Lung (tissue), 11 donors: ENCODE measurements at regions not wholly inside any gene's neighbourhood (a gene's known extent, or its start where the extent isn't known, plus 50 kb on each side); places are given as distances from the start of the nearest gene placed in this dataset.

Experiments
- ATAC-seq: fragments of 200-7000 bp; cut with Tn5 transposase; one replicate; pipeline ENCODE4 v1.9.1; 2020; ENCODE audit warnings: moderate number of reproducible peaks; ENCODE audit not compliant: insufficient read depth, low FRiP score
- DNase-seq, 3 donors: peaks; one replicate each; pipeline ENCODE4 v3.0.0-alpha.2; 2013 to 2017
- H3K27ac ChIP-seq, 2 donors: one replicate each; pipeline ENCODE4 v1.5.1; 2013; ENCODE audit warnings: mild to moderate bottlenecking in 2 of 2, moderate library complexity in 2 of 2, control low read depth in 1 of 2, inconsistent platforms in 1 of 2, low read depth in 1 of 2, low read length in 1 of 2
- H3K27me3 ChIP-seq, 3 donors: one replicate each; pipeline ENCODE4 v1.5.1; 2013; ENCODE audit warnings: low read length in 2 of 3; ENCODE audit not compliant: control insufficient read depth in 3 of 3, insufficient read depth in 3 of 3
- H3K36me3 ChIP-seq, 4 donors: one replicate each; pipeline ENCODE4 v1.5.1; 2013; ENCODE audit warnings: low read length in 4 of 4, mild to moderate bottlenecking in 1 of 4, moderate library complexity in 1 of 4; ENCODE audit not compliant: control insufficient read depth in 4 of 4, insufficient read depth in 4 of 4
- H3K4me1 ChIP-seq, 5 donors: one replicate each; pipeline ENCODE4 v1.5.1; 2013; ENCODE audit warnings: low read length in 5 of 5, mild to moderate bottlenecking in 2 of 5, moderate library complexity in 1 of 5; ENCODE audit not compliant: control insufficient read depth in 5 of 5, insufficient read depth in 5 of 5
- H3K4me3 ChIP-seq: one replicate; pipeline ENCODE4 v1.5.1; 2013; ENCODE audit warnings: mild to moderate bottlenecking, control low read depth, moderate library complexity
- H3K9ac ChIP-seq, 2 donors: one replicate each; pipeline ENCODE4 v1.5.1; 2013; ENCODE audit warnings: low read length in 2 of 2, control low read depth in 1 of 2; ENCODE audit not compliant: insufficient read depth in 1 of 2
- H3K9me3 ChIP-seq, 4 donors: one replicate each; pipeline ENCODE4 v1.5.1; 2013; ENCODE audit warnings: low read length in 3 of 4, mild to moderate bottlenecking in 1 of 4, moderate library complexity in 1 of 4; ENCODE audit not compliant: control insufficient read depth in 4 of 4, insufficient read depth in 3 of 4
- WGBS, 2 donors: extraction: QIAGEN DNeasy Blood & Tissue Kit; methylation state at CpG; one replicate each; pipeline ENCODE4 v1.1.7; 2013; 5-methylcytosine and 5-hydroxymethylcytosine counted together
- TF ChIP-seq, protein P1 (sequence below): IDR thresholded peaks from 2 replicates; pipeline ENCODE4 v1.5.1; 2012; ENCODE audit warnings: mild to moderate bottlenecking; ENCODE audit errors: control extremely low read depth, extremely low read depth
- donor health status: control.
- donor health status: control.
- donor health status: Bipolar disorder and iron deficiency.
- donor health status: healthy.
- donor health status: DM: yes; HTN: yes; CAD: no.

DNA sequence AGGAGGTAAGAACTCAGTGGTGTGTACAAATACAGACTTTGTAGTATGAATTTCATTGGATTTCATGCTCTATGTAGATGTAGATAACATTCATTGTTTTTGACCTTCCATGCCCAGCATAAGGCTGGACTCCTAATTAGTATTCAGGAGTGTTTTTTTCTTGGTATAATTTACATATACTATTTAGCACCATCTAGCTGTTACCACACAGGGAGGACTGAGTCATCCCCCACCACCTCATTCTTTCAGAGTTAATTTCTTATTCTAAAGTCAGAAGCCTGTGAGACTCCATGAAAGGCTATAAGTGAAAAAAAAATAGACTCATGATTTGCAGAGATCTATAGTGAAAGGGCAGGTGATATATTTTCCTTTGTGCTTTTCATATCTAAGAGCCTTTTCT is 555.0 kb downstream of the PRR16 start:
- peaks cover 0 to 28% (median 0%) of the 10 kb centered on the region in 3 donors for H3K27me3 ChIP-seq
- no peak overlapping the region for H3K4me3 ChIP-seq
- H3K9ac ChIP-seq: no peak overlapping the region
- peaks cover 0 to 22% (median 0%) of the 10 kb centered on the region in 5 donors for H3K4me1 ChIP-seq
- ATAC-seq: no peak
- DNase-seq: no peak
- no peaks in the 10 kb centered on the region for H3K9me3 ChIP-seq
- TF ChIP-seq, protein P1, sequence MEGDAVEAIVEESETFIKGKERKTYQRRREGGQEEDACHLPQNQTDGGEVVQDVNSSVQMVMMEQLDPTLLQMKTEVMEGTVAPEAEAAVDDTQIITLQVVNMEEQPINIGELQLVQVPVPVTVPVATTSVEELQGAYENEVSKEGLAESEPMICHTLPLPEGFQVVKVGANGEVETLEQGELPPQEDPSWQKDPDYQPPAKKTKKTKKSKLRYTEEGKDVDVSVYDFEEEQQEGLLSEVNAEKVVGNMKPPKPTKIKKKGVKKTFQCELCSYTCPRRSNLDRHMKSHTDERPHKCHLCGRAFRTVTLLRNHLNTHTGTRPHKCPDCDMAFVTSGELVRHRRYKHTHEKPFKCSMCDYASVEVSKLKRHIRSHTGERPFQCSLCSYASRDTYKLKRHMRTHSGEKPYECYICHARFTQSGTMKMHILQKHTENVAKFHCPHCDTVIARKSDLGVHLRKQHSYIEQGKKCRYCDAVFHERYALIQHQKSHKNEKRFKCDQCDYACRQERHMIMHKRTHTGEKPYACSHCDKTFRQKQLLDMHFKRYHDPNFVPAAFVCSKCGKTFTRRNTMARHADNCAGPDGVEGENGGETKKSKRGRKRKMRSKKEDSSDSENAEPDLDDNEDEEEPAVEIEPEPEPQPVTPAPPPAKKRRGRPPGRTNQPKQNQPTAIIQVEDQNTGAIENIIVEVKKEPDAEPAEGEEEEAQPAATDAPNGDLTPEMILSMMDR: no peak
- no peak overlapping the region for H3K27ac ChIP-seq
- no peaks in the 10 kb centered on the region for H3K36me3 ChIP-seq

DNA sequence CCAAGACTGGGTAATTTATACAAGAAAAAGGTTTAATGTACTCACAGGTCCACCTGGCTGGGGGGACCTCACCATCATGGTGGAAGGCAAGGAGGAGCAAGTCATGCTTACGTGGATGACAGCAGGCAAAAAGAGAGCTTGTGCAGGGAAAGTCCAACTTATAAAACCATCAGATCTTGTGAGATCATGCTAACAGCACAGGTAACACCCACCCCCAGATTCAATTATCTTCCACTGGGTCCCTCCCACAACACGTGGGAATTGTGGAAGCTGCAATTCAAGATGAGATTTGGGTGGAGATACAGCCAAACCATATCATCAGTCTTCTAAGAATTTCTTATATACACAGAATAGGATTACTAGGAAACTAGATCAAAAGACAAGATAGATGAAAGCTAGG is 555.6 kb downstream of the PRR16 start:
- H3K36me3 ChIP-seq: no peaks in the 10 kb centered on the region
- no peak overlapping the region for H3K4me3 ChIP-seq
- TF ChIP-seq, protein P1: no peak
- H3K9me3 ChIP-seq: no peaks in the 10 kb centered on the region
- whole genome bisulfite sequencing, 2 donors: 64 to 71% methylated on average over 2 of the region's 2 CpGs
- no peak overlapping the region for H3K27ac ChIP-seq
- peaks cover 0 to 22% (median 0%) of the 10 kb centered on the region in 5 donors for H3K4me1 ChIP-seq
- ATAC-seq (no peak), DNase-seq (no peak)
- no peak overlapping the region for H3K9ac ChIP-seq
- peaks cover 0 to 27% (median 0%) of the 10 kb centered on the region in 3 donors for H3K27me3 ChIP-seq

DNA sequence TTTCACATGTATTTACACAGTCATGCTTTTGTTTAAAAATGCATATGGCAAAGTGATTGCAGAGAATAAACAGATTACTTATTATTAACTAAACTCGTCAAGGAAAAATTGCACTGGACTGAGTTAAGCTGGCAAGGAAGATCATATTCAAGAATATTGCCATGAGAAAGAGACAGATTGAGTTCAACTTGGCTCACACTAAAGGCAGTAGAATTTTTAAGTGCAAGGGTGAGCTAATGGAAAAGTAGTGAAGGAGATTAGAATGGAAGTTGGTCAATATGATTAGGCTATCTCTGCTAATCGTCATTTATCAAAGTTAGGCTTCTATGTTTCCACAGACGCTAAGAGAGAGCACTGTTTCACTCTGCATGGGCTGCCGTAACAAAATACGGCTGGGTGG is 557.6 kb downstream of the PRR16 start:
- Histone ChIP-seq H3K27ac (no peak overlapping the region), H3K4me1 (peaks cover 0 to 22% (median 0%) of the 10 kb centered on the region in 5 donors), H3K4me3 (no peak overlapping the region), H3K9ac (no peak overlapping the region), H3K9me3 (no peaks in the 10 kb centered on the region), H3K36me3 (no peaks in the 10 kb centered on the region), H3K27me3 (peaks cover 0 to 20% (median 0%) of the 10 kb centered on the region in 3 donors)
- TF ChIP-seq, protein P1: no peak
- ATAC-seq (no peak), DNase-seq (peak in 2 of 3 donors; percentile 85 to 91)
- WGBS, 2 donors: 76 to 81% methylated on average over 5 of the region's 5 CpGs
